T-helper 2 cell (primary cell): ENCODE measurements at regions not wholly inside any gene's neighbourhood (a gene's known extent, or its start where the extent isn't known, plus 50 kb on each side); places are given as distances from the start of the nearest gene placed in this dataset.
"Not testable (repeated sequence)": the region's sequence is repeated elsewhere in the genome, so short reads cannot be mapped to it uniquely, and the experiment has no call there.

ENCODE experiments used
- DNase-seq, 5 experiments: peaks; one replicate each; pipeline versions ENCODE4 v3.0.0 to v3.0.0-alpha.2; 2012 to 2022

DNA sequence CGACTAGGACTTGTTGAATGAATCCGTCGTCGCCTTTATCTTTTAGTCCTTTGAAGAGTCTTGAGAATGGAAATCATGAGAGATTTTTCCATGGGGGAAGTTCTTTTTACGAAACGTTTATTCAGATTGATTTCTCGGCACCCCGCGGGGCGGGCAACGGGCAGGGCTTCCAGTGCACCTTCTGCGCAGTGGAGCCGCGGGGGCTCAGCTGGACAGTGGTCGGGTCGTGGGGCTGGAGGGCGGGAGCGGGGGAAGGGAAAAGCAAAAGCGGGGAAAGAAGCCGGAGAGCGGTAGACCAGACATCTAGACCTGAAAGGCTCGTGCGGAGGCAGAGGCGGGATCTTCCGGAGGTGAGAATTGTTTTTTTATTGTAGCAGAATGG is 103.0 kb downstream of the NBPF11 start:
- not testable (repeated sequence) for DNase-seq

DNA sequence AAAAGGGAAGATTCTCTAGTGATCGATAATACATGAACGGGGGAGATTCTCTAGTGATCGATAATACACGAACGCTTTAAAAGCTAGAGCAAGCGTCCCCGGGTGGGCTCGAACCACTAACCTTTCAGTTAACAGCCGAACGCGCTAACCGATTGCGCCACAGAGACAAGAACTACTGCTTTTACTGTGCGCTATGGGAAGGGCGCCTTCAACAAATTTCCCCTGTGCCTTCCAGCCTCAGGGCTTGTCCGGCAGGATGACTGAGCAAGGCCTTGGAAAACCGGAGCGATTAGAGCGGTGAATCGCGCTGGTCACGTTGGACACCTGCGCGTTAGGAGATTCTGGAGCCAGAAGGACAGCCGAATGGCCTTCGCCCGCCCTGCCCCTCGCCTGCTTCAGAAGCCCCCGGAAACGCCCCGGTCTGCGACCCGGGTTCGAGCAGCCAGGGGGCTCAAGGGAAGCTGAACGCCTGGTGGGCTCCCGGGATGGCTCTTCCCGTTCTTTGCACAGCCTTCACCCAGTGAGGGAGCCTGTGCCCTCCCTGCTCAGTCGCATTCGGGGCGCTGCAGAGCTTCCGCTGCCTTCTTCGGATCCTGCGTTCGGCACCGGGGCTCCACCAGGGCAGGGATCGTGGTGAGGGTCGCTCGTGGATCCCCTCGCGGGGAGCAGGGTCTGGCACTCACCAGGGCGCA is 103.5 kb downstream of the NBPF11 start:
- DNase-seq, result not testable (repeated sequence)

DNA sequence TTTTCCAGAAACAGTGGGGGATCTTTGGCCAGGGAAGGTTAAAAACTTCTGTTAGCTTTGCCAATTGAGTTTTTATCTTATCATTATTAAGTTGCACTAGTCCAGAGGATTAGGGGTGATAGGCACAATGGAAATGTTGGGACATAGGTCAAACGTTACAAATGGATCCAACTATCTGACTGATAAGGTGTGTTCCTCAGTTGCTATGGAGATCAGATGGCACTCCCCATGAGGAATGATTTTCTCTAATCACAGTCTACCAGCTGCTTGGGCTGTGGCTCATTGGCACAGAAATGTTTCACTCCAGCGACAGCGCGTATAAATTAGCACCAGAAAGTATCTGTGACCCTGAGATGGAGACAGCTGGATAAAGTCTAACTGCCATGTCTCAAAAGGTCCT is 106.2 kb downstream of the NBPF11 start:
- DNase-seq, result not testable (repeated sequence)

DNA sequence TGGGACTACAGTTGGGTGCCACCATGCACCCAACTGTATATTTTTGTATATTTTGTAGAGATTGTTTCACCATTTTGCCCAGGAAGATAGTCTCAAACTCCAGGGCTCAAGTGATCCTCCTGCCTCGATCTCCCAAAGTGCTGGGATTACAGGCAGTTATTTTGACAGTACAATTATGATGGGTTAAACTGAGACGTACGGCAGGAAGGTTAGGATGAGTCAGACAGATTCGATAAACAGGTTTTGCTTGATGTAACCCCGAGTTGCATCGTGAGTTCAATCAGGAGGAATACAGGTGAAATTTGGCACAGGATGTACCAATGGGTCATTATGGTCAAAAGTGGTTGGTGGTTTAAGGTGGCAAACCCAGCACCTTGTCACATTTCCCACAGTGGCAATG is 107.6 kb downstream of the NBPF11 start:
- DNase-seq, result peak in 1 of 5 experiments; percentile 19
